ENCODE measurements at regions not wholly inside any gene's neighbourhood (a gene's known extent, or its start where the extent isn't known, plus 50 kb on each side); places are given as distances from the start of the nearest gene placed in this dataset.
A peak's percentile ranks its signal among the peaks of the same experiment; 100 is the strongest.

DNA sequence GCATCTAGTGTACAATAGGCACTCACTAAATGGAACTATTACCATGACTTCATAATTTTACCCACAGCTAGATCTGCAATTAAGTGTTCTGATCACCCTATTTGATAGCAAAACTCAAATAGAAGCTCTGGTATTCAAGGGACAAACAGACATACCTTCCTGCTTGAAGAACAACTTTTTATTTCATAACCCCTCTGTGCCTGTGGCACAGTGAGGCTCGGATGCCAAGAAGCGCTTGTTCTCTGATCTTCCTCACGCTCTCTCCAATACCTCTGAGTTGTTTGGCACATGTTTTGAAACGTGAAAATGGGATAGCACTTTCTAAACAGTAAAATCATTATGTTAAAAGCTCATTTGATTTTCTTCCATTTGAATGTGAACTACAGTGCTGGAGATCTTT, 232.0 kb downstream of the KLF5 start:
- Histone ChIP-seq H3K27me3 (ENCODE audit: control insufficient read depth in 2 of 2, insufficient read depth in 2 of 2, low read length in 2 of 2) (no peaks in the 10 kb centered on the region), H3K9me3 (replicated peaks in 1 of 2; ENCODE audit: control insufficient read depth in 1 of 2, insufficient read depth in 1 of 2, low read length in 2 of 2) (peaks cover 0 to 5% of the 10 kb centered on the region in 2 donors), H3K4me2 (replicated peaks; ENCODE audit: extremely low read depth, low read length, poor library complexity, severe bottlenecking) (no peak overlapping the region), H2AFZ (ENCODE audit: insufficient read depth, low read depth, low read length, poor library complexity, severe bottlenecking) (no peak overlapping the region), H3K27ac (ENCODE audit: low read depth in 1 of 2, low read length in 2 of 2) (no peak overlapping the region), H3K4me3 (replicated peaks in 1 of 3; ENCODE audit: low read depth in 2 of 3, low read length in 3 of 3) (no peak overlapping the region), H3K4me1 (ENCODE audit: control insufficient read depth in 1 of 2, insufficient read depth in 2 of 2, low read length in 2 of 2) (peaks cover 4 to 6% of the 10 kb centered on the region in 2 donors), H3K79me2 (ENCODE audit: insufficient read depth, low read length) (no peaks in the 10 kb centered on the region), H3K9ac (ENCODE audit: insufficient read depth, low read length, poor library complexity, severe bottlenecking) (no peak overlapping the region), H4K20me1 (ENCODE audit: insufficient read depth, low read length) (no peaks in the 10 kb centered on the region), H3K36me3 (replicated peaks in 1 of 2; ENCODE audit: control insufficient read depth in 1 of 2, insufficient read depth in 2 of 2, low read length in 2 of 2) (no peaks in the 10 kb centered on the region)
- H3K27me3 Mint-ChIP-seq (ENCODE audit: low read depth in 3 of 3): peaks cover 0 to 4% (median under 1%) of the 10 kb centered on the region in 3 donors
- TF ChIP-seq, protein P1, sequence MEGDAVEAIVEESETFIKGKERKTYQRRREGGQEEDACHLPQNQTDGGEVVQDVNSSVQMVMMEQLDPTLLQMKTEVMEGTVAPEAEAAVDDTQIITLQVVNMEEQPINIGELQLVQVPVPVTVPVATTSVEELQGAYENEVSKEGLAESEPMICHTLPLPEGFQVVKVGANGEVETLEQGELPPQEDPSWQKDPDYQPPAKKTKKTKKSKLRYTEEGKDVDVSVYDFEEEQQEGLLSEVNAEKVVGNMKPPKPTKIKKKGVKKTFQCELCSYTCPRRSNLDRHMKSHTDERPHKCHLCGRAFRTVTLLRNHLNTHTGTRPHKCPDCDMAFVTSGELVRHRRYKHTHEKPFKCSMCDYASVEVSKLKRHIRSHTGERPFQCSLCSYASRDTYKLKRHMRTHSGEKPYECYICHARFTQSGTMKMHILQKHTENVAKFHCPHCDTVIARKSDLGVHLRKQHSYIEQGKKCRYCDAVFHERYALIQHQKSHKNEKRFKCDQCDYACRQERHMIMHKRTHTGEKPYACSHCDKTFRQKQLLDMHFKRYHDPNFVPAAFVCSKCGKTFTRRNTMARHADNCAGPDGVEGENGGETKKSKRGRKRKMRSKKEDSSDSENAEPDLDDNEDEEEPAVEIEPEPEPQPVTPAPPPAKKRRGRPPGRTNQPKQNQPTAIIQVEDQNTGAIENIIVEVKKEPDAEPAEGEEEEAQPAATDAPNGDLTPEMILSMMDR (IDR thresholded peaks at IDR 0.05): no peak
- H3K4me1 Mint-ChIP-seq: peaks cover 10% of the 10 kb centered on the region
- H3K36me3 Mint-ChIP-seq: no peaks in the 10 kb centered on the region
- intact Hi-C loops (cut with micrococcal nuclease): no loop called here
- H3K27ac Mint-ChIP-seq: no peak overlapping the region
- no peak for DNase-seq
- 100% methylated on average over 3 of the region's 4 CpGs for WGBS (ENCODE audit: insufficient coverage)
- no peak overlapping the region for H3K4me3 Mint-ChIP-seq
- H3K9me3 Mint-ChIP-seq: peaks cover 3 to 17% (median 9%) of the 10 kb centered on the region in 7 donors

DNA sequence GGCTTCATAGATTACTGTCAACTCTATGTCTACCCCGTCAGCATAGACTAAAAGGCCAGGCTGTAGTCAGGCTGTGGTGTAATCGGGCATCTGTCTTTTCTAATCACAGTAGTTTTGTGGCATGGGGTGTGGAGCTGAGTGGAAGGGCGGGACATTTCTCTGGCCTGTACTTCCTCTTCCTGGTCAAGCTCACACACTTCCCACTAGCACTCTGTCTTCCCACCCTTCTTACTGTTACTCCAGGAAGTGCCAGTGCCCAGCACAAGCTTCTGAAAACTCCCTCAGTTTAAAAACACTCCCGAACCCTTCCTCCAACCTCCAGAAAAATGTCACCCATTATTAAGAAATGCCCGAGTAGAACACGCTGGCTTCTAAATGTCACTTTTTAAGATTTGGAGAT, 229.8 kb downstream of the KLF5 start:
- no peak overlapping the region for H3K4me2 ChIP-seq (replicated peaks; ENCODE audit: extremely low read depth, low read length, poor library complexity, severe bottlenecking)
- Mint-ChIP-seq H3K4me1 (peaks cover 14% of the 10 kb centered on the region), H3K4me3 (no peak overlapping the region), H3K27me3 (ENCODE audit: low read depth in 3 of 3) (peaks cover 0 to 4% (median 0%) of the 10 kb centered on the region in 3 donors), H3K27ac (peak overlapping the region in 4 of 7 donors; percentile 6 to 70 (median 38)), H3K36me3 (no peaks in the 10 kb centered on the region), H3K9me3 (peaks cover 4 to 23% (median 12%) of the 10 kb centered on the region in 7 donors)
- peak in 2 of 3 donors; percentile 3 to 9 for DNase-seq
- intact Hi-C loops (cut with micrococcal nuclease): no loop called here
- no peak overlapping the region for H3K4me3 ChIP-seq (replicated peaks in 1 of 3; ENCODE audit: low read depth in 2 of 3, low read length in 3 of 3)
- no peaks in the 10 kb centered on the region for H3K27me3 ChIP-seq (ENCODE audit: control insufficient read depth in 2 of 2, insufficient read depth in 2 of 2, low read length in 2 of 2)
- TF ChIP-seq, protein P1 (IDR thresholded peaks at IDR 0.05): no peak
- WGBS (ENCODE audit: insufficient coverage): 83% methylated on average over 1 of the region's 6 CpGs
- peak overlapping the region; percentile 69 for H2AFZ ChIP-seq (ENCODE audit: insufficient read depth, low read depth, low read length, poor library complexity, severe bottlenecking)
- peak overlapping the region in 1 of 2 donors; percentile 40 for H3K27ac ChIP-seq (ENCODE audit: low read depth in 1 of 2, low read length in 2 of 2)
- H3K4me1 ChIP-seq (ENCODE audit: control insufficient read depth in 1 of 2, insufficient read depth in 2 of 2, low read length in 2 of 2): peaks cover 4 to 6% of the 10 kb centered on the region in 2 donors
- H4K20me1 ChIP-seq (ENCODE audit: insufficient read depth, low read length): no peaks in the 10 kb centered on the region
- no peaks in the 10 kb centered on the region for H3K36me3 ChIP-seq (replicated peaks in 1 of 2; ENCODE audit: control insufficient read depth in 1 of 2, insufficient read depth in 2 of 2, low read length in 2 of 2)
- H3K79me2 ChIP-seq (ENCODE audit: insufficient read depth, low read length): no peaks in the 10 kb centered on the region
- H3K9me3 ChIP-seq (replicated peaks in 1 of 2; ENCODE audit: control insufficient read depth in 1 of 2, insufficient read depth in 1 of 2, low read length in 2 of 2): peaks cover 0 to 5% of the 10 kb centered on the region in 2 donors
- no peak overlapping the region for H3K9ac ChIP-seq (ENCODE audit: insufficient read depth, low read length, poor library complexity, severe bottlenecking)

Data from CD14-positive monocyte (primary cell).